ENCODE measurements at regions not wholly inside any gene's neighbourhood (a gene's known extent, or its start where the extent isn't known, plus 50 kb on each side); places are given as distances from the start of the nearest gene placed in this dataset.

GRCh38 chrX:23501974-23502373, 165.3 kb upstream of the PRDX4 start:
- WGBS, 5 donors = 33 to 70% (median 43%) methylated on average over 2 to 4 of the region's 4 CpGs
- Histone ChIP-seq H3K27ac (peak overlapping the region in 3 of 5 donors; percentile 19 to 54 (median 47)), H3K9me3 (no peaks in the 10 kb centered on the region), H3K4me3 (no peak overlapping the region), H3K4me1 (peaks cover 0 to 10% (median 6%) of the 10 kb centered on the region in 4 donors), H3K27me3 (no peaks in the 10 kb centered on the region), H3K36me3 (no peaks in the 10 kb centered on the region)
- no peak for TF ChIP-seq POLR2AphosphoS5 (IDR thresholded peaks at IDR 0.05)
- TF ChIP-seq POLR2A (IDR thresholded peaks at IDR 0.05) = no peak
- TF ChIP-seq EP300 (IDR thresholded peaks at IDR 0.05) = no peak
- TF ChIP-seq CTCF (IDR thresholded peaks at IDR 0.05) = no peak
- peak; percentile 32 to 34 for DNase-seq
- intact Hi-C loops (cut with DNase I; ENCODE audit: low total_unique reads) = no loop called here

- Histone ChIP-seq H3K4me1 (peaks cover 0 to 10% (median 6%) of the 10 kb centered on the region in 4 donors), H3K4me3 (no peak overlapping the region), H3K27me3 (no peaks in the 10 kb centered on the region), H3K9me3 (peaks cover 0 to 7% (median 0%) of the 10 kb centered on the region in 4 donors), H3K27ac (peak overlapping the region; percentile 11 to 64 (median 59)), H3K36me3 (no peaks in the 10 kb centered on the region)
- TF ChIP-seq POLR2A (IDR thresholded peaks at IDR 0.05) (no peak), POLR2AphosphoS5 (IDR thresholded peaks at IDR 0.05) (peak in 2 of 3 donors; percentile 69 to 70)
- DNase-seq = peak; percentile 91 to 94
- intact Hi-C loops (cut with DNase I; ENCODE audit: low total_unique reads) = no loop called here
- WGBS, 5 donors = 24 to 30% (median 27%) methylated on average over 7 to 8 of the region's 8 CpGs
Measured at GRCh38 chrX:23503835-23504539, 163.3 kb upstream of the PRDX4 start.

- intact Hi-C loops (cut with DNase I; ENCODE audit: low total_unique reads) = no loop called here
- Histone ChIP-seq H3K27me3 (no peaks in the 10 kb centered on the region), H3K27ac (peak overlapping the region; percentile 11 to 64 (median 59)), H3K9me3 (peaks cover 0 to 12% (median 2%) of the 10 kb centered on the region in 4 donors), H3K36me3 (no peaks in the 10 kb centered on the region), H3K4me1 (peaks cover 0 to 10% (median 6%) of the 10 kb centered on the region in 4 donors), H3K4me3 (no peak overlapping the region)
- TF ChIP-seq CTCF (IDR thresholded peaks at IDR 0.05) (no peak), EP300 (IDR thresholded peaks at IDR 0.05) (no peak), POLR2AphosphoS5 (IDR thresholded peaks at IDR 0.05) (no peak), POLR2A (IDR thresholded peaks at IDR 0.05) (no peak)
- DNase-seq = no peak
- 47 to 65% (median 62%) methylated on average over 5 to 6 of the region's 6 CpGs for WGBS, 5 donors
Measured at GRCh38 chrX:23504540-23504884, 162.8 kb upstream of the PRDX4 start.

- Histone ChIP-seq H3K36me3 (no peaks in the 10 kb centered on the region), H3K4me1 (peaks cover 0 to 10% (median 6%) of the 10 kb centered on the region in 4 donors), H3K4me3 (no peak overlapping the region), H3K9me3 (peaks cover 0 to 14% (median 4%) of the 10 kb centered on the region in 4 donors), H3K27ac (peak overlapping the region; percentile 11 to 64 (median 59)), H3K27me3 (no peaks in the 10 kb centered on the region)
- intact Hi-C loops (cut with DNase I; ENCODE audit: low total_unique reads) = no loop called here
- no peak for DNase-seq
- TF ChIP-seq EP300 (IDR thresholded peaks at IDR 0.05) (no peak), CTCF (IDR thresholded peaks at IDR 0.05) (no peak), POLR2AphosphoS5 (IDR thresholded peaks at IDR 0.05) (no peak), POLR2A (IDR thresholded peaks at IDR 0.05) (no peak)
- WGBS, 5 donors = 54 to 67% (median 61%) methylated on average over 2 of the region's 2 CpGs
Measured at GRCh38 chrX:23504895-23505294, 162.4 kb upstream of the PRDX4 start.
